ENCODE measurements at regions not wholly inside any gene's neighbourhood (a gene's known extent, or its start where the extent isn't known, plus 50 kb on each side); places are given as distances from the start of the nearest gene placed in this dataset.

DNA sequence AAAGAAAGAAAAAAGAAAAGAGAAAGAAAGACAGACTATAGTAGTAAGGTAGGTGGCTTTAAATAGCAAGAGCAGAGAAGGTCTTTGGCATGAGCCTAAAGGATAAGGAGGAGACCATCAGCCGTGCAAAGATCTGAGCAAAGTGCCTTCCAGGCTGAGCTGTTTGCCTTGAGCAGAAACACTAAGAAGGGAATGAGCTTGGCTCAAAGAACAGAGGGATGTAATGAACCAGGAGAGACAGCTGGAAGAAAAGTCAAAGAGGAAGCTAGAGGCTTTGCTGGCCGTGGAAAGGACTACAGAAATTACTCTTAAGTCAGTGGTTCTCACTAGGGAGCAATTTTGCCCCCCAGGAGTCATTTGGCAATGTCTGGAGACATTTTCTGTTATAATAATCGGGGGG is 228.6 kb downstream of the FGFR2 start:
- TF ChIP-seq EZH2phosphoT487 (IDR thresholded peaks at IDR 0.05; ENCODE audit: borderline replicate concordance): no peak
- TF ChIP-seq, protein P1, sequence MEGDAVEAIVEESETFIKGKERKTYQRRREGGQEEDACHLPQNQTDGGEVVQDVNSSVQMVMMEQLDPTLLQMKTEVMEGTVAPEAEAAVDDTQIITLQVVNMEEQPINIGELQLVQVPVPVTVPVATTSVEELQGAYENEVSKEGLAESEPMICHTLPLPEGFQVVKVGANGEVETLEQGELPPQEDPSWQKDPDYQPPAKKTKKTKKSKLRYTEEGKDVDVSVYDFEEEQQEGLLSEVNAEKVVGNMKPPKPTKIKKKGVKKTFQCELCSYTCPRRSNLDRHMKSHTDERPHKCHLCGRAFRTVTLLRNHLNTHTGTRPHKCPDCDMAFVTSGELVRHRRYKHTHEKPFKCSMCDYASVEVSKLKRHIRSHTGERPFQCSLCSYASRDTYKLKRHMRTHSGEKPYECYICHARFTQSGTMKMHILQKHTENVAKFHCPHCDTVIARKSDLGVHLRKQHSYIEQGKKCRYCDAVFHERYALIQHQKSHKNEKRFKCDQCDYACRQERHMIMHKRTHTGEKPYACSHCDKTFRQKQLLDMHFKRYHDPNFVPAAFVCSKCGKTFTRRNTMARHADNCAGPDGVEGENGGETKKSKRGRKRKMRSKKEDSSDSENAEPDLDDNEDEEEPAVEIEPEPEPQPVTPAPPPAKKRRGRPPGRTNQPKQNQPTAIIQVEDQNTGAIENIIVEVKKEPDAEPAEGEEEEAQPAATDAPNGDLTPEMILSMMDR (conservative IDR thresholded peaks at IDR 0.05; ENCODE audit: low read length): no peak
